Left renal cortex interstitium (tissue), 4 donors: ENCODE measurements at regions not wholly inside any gene's neighbourhood (a gene's known extent, or its start where the extent isn't known, plus 50 kb on each side); places are given as distances from the start of the nearest gene placed in this dataset.
A peak's percentile ranks its signal among the peaks of the same experiment; 100 is the strongest.

Experiments
- DNase-seq, 4 donors: peaks; one replicate each; pipeline ENCODE4 v3.0.0-alpha.2; 2013; ENCODE audit warnings: low read depth in 4 of 4, low spot score in 2 of 4, missing footprints in 1 of 4

DNA sequence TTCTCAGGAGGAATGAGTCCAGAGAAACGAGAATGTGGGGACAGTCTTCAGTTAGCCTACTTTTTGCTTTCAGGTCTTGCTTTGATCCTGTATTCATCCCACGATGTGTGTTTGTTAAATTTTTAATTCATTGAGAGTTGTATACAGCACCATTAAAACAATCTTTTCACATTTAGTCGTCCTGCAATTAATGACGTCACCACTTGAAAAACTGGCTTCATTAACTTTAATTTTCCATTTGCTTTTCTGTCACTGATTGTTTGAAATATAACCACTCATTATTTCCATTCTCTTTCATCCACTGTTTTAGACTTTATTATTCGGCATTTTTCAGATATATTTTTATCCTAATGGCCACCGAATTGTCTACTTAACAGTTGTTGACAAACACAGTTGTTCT, 146.9 kb downstream of the TFEC start:
- no peak for DNase-seq

DNA sequence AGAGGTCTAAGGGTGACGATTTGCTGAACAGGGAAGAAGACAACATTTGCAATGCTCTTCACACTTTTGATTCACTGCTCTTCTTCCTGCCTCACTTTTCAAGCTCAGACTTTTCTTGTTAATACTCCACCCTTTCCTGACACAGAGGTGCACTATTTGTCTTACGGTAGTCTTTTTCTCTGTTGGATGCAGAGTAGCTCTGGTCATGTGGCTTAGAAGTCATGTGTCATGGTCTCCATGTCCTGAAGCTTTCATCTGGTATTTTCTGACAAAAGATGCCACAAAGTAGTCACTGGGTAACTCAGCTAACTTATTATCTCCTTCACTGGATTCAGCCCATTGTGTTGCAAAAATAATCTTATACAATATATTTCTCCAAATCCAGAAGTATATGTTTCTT, 149.1 kb downstream of the TFEC start:
- no peak for DNase-seq

DNA sequence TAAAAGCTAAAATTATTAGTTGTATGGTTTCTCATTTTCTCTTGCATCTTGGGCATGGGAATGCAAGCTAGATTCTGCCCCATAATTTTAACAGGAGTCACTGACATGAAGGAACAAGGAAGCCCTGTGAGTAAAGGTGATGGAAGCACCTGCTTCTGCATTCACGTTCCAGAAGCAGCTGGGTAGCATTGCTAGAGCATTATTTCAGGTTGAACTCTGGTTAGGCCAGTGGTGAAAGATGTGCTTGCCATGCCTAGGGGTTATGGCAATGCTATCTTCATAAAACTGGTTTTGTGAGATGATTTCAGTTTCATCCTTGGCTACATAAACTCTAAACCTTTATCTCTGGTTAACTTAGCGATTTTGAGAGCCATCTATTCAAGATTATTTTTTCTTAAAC, 151.4 kb downstream of the TFEC start:
- no peak for DNase-seq

DNA sequence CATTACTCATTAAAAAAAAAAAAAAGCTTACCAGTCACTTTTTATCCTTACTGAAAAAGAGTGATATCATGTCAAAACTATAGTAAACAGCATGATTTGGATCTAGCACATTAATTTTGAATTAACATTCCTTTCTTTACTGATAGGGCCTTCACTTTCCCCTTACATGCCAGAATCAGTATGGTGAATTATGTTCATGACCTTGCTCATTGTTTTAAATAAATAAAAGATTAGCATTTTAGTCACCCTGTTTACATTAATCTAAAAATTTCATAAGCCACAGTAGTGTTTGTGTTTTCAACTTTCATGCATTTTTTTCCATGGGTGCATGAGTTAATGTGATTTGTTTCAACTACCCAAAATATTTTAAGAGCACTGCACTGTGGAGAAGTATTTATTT, 160.8 kb downstream of the TFEC start:
- DNase-seq = no peak

DNA sequence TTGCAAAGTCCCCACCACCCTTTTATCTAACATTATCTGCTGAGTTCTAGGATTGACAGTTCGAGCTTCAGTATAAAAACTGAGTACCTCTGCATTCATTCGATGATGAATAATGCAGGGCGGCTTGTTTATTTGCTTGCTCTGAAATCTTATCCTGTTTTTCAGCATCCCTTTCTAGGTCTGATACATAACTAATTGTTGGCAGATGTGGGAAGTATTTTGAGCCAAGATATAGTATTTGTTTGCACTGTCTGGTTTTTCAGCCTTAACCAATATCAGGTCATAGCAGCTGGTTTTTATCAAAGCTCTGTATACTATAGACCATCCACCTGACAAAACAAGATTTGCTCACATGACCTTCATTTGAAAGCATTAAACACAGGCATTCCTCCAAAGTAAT, 161.4 kb downstream of the TFEC start:
- no peak for DNase-seq

DNA sequence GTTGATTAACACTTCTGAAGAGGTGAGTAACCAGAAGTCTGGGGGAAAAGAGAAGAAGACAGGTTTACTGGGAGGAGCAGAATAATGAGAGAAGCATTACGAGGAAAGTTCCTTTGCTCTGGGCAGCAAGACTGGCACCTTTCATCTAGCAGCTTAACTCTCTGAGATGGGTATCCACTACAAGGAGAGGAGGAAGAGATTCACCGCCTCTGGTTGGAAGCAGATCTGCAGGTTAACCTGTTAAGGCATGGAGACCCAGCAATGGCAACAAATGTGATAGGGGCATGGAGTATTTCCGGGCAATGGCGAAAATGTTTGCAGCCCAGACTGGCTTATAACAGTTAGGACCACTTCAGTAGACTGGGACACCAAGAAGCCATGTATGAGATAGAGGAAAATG, 162.2 kb downstream of the TFEC start:
- no peak for DNase-seq

DNA sequence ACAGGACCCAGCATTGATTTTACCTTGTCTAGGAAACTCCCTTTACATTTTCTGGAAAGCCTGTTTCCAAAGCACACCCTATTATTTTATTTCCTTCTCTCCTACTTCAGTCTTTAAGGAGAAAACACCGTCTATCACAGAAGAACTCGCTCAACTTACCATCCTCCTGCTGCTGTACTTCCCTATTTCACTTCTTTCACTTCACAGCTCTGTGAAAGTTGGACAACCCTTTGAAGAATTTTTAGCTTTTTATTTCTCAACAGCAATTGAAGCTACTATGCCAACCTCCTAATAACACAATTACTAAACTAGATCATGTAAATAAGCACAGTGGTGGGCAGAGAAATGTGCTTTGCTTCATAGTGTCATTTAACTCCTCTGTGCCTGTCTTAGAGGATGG, 166.5 kb downstream of the TFEC start:
- no peak for DNase-seq

DNA sequence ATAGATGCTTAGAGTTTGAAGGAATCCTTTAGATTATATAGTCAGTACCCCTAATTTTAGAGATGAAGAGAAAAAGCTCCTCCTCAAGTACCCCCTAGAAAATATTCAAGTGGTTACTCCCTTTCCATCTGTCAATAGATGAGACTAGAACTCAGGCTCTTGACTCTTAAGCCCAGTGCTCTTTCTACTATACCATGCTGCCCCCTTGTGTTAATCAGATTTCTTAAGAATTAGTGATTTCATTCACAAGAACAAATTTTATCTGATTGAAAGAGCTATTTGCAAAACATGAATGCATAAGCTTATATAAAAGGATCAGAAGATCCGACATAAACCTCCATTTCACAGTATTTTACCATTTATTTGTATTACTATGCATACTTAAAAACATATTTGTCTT, 179.3 kb downstream of the TFEC start:
- peak in 1 of 4 donors; percentile 2 for DNase-seq

DNA sequence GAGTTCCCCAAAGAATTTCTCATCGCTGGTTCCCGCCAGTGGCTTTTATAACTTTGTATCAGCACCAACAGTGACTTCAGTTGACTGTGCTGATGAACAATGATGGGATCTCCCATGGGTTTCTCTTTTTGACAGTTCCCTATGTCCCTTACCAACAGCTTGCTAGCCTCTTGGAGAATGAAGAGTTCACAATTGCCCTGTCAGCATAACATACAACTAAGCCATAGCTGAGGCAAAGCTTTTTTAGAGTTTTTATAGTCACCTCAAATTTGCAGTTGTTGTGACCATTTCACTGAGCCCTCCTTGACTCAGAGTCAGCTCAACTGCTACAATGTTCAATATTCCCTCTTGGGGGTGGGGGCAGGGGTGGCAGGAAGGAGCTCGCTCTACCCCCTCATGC, 179.8 kb downstream of the TFEC start:
- DNase-seq = no peak

DNA sequence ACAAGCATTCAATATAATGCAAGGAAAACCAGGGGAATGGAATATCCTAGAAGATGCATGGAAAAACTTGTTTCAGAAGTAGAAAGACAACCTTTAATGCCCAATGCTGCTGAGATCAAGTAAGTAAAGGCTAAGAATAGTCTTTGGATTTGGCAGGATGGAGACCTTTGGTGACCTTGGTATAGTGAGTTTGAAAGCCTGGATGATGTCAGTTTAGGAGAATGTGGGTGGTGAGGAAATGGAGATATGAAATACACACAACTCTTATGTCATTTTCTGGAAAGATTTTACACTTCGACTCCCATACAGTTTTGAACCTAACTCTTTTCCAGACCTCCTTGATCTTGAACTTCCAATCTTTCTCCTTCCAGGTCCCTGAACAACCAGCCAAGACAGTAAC, 185.7 kb downstream of the TFEC start:
- no peak for DNase-seq

DNA sequence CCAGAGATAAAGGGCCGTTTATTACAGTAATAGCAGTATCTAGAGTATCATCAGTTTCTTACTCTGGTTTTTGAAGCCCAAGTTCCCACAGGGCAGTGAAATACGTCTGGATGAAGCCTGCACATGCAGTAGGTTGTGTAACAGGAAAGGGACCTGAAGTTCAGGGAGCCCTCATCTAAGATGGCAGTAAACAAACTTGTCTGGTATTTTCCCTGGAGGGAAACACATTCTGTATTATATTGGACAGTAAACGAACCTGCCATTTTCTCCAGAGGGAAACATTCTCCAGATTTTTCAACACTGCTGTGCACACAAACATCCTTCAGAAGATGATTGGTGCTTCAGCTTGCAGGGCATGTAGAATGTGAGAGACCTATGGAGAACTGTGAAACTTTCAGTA, 189.9 kb downstream of the TFEC start:
- no peak for DNase-seq

DNA sequence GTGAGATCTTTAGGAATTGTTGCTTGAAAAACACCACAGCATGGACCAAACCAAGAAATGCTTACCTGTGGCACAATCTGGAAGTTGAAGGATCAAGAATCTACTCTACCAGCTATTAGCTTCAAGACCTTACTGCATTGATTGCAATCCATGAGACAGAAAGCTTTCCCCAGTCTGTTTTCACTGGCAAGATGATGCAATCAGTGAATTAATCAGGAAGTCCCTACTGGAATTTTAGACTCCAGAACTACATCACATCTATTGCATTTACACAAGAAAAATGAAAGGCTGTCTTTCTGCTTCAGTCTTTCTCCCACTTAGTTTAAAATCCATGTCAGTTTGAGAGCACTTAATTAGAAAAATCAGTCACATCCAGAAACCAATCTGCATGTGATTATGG, 191.7 kb downstream of the TFEC start:
- DNase-seq = no peak

DNA sequence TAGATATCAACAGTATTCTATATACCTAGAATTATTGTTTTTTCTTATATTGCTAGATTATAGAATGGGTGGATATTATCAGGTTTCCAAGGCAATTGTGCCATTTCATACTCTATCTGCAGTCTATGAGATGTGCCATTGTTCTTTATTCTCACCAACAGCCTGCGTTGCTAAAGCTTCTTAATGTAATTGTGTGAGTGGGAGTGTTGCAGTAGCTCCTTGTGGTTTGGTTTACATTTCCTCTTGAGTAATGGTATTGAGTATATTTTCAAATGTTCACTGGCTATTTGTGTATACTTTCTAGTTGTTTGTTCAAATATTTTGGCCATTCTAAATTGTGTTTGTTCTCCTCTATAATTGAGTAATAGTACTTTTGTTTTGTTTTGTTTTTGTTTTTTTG, 199.2 kb downstream of the TFEC start:
- DNase-seq = no peak

DNA sequence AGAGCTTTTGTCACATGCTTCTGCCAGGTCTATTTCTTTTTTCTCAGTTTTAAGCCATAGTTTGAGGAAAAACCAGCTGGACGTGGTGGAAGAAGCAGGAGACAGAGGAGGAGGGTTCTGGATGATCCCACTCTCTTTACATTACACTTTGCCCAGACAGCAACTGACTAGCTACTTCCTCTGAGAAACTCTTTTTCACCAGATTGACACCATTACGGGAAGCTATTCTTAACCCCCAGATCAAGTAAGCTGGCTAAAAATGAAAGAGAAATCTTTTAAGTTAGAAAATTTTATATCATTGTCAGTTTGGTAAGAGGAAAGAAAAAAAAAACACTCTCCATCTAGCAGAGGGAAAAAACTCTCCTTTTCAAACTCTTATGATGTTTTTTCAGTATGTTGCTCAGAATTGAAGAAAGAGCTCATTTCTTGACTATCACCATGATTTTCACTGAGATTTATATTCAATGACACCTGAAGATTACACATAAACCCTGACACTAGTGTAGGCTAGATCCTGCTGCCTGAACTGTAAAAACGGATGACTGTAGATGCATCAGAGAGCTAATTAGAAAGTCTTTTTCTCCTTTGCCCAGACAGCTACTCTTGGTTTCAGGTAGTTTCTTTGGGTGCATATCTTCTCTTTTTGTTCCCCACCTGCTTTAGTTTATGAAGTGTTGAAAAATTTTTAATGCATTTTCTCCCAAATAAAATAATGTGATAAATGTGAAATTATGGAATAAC, 203.1 kb downstream of the TFEC start:
- DNase-seq = no peak

DNA sequence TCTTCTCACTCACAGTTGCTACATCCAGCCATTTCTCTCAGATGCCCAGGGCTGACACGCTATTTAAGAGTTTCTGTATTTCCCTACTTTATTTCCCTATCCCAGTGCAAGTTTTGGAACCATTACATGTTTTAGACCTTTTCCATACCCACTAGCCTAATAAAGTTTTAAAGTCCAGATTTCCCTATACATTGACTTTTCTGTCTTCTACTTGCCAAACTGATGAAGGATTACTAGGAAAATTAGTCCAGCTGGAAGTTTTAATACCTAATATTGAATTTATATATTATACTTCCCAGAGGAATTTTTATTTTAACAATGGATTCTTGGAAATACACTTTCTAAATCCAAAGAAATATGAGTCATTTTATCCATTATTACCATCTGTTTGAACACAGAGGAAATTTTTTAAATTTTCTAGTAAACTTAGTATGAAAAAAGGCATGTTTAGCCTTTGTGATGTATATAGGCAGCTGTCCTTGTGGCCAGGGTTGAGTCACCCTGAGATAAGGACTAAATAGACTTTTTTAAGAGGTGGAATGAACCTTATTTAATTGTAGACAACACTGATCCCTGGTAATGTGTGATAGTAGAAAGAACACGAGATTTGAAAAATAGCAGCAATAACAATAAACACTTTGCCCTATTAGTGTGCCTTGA, 205.0 kb downstream of the TFEC start:
- DNase-seq = no peak

DNA sequence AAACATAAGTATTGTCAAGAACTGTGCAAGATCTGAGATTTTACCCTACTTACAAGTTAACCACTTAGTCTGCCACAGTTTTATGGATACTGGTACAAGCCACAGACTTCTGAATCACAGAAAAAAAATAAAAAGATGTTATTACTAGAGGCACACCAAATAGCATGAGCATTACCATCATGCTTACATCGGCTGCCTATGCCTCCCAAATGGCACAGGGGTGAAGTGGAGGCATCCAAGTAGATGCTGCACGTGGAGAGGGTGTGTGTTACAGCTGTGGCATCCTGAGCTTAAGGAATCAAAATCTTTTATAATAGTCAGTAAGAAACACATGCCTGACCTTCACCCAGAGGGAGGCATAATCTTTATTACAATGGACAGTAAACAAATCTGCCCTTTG, 207.8 kb downstream of the TFEC start:
- no peak for DNase-seq

DNA sequence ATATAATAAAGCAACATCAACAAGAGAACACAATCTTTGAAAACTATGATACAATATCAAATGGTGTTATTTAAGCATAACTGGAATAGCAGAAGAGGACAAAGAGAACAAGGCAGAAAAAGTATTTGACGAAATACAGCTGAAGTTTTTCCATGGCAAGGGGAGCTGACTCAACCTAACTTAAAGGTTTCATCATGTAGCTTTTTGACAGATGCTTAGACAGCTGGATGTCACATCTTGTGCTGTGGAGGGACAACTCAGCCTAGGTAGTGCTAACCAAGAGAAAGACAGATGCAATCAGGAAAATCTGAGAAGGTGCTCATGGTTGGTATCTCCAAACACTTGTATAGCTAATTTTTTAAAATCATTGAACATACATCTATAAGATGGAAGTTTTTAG, 208.2 kb downstream of the TFEC start:
- no peak for DNase-seq

DNA sequence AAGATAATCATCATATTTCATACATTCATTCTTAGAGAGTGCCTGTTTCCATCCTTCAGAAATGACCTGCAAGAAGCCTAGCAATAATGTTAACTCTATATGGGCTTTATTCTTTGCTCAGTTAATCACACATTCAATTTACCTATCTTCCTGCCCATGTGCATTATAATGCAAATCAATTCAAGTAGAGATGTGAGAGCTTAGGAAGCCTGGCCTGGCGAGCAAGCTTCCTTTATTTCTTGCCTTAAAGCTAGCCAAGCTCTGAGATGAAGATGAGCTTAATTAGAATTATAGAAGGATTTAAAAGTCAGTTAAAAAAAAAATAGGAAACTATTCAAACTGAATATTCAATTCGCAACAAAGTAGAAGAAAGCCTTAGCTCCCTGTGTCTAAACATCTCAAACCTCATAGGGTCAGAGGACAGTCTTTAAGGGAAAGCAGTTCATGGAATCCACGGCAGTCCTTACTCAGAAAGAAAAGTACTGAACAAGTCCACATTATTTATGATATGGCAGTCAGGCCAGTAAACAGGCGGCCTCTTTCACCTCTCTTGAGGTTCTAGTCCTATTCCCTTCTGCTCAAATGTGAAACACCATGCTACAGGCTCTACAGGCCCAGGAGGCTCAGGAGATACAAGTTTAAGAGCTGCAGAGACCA, 214.1 kb downstream of the TFEC start:
- no peak for DNase-seq

DNA sequence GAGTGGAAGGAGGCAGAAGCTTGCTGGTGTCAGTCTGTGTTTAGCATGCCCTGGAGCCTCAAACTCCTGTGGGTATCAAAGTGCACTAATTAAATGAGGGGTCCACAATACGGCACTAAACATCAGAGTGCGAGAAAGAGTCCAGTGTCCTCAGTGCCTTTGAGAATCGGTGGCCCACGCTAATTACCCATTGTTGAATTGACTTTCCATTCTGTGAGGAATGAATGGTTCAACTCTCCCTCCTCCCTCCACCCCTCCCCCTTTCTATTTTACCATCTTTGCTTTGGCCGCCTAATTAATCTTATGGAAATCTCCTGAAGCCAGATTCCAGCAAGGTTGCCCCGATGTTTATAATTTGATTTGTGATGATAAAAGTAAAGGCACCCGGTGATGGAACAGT, 217.8 kb downstream of the TFEC start:
- DNase-seq = no peak

DNA sequence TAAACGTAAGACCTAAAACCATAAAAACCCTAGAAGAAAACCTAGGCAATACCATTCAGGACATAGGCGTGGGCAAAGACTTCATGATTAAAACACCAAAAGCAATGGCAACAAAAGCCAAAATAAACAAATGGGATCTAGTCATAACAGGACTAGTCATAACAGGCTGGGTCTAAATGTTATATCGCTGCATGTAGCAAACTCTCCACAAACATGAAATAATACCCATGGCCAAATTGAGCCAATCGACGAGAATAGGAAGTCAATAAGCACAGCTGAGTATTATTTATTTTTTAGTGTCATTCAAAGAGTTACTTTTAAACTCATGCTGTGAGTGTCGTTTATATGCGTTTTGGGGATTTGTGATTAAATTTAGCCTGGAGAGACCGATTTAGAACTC, 225.1 kb downstream of the TFEC start:
- no peak for DNase-seq

DNA sequence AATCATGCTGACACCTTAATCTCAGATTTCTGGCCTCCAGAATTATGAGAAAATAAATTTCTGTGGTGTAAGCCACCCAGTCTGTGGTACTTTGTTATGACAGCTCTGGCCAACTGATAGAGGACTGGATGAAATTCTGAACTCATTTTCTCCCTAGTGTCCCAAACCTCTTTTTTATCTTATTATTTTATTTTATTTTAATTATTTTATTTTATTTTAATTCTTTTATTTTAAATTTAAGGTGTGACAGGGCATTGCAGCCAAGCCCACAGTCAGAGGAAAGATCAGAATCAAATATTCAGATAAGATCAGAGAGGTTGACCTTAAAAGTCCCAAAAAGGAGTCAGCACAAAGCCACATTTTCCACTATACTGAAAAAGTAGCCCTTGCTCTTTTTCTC, 228.1 kb downstream of the TFEC start:
- DNase-seq = no peak

DNA sequence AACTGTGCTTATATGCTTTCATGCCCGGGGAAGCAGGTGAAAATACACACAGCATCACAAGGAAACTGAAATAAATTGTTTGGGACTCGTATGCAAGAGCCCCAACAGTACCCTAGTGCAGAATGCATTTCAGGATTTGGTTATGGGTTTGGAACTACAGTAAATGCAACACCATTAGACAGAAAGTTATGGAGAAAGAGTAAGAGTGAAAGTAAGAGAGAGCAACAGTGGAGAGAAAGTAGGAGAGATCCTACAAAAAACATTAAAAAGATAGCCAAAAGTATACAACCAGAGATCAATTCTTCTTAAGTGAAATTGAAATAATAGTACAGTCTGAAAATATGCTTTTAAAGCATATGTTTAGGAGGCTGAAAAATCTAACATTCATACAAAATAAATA, 231.1 kb downstream of the TFEC start:
- no peak for DNase-seq
